Endothelial cell of umbilical vein (primary cell): ENCODE measurements at regions not wholly inside any gene's neighbourhood (a gene's known extent, or its start where the extent isn't known, plus 50 kb on each side); places are given as distances from the start of the nearest gene placed in this dataset.

ENCODE experiments used
- BruUV-seq: library from RNA; stranded (reverse); fragments of 400-500 nt; replicated peaks from 2 replicates; lab custom pipeline; 2021; lab: Mats Ljungman, UMichigan
- CTCF ChIA-PET: fragments of 300-600, 350-600 bp; sonication (Branson Sonifier 250); formaldehyde crosslinking; loops from one replicate; lab custom pipeline; 2021; ENCODE audit warnings: antibody characterized with exemption, inconsistent platforms; lab: Charles Lee
- POLR2A ChIA-PET: fragments of 300-600, 350-600 bp; sonication (Branson Sonifier 250); formaldehyde crosslinking; loops from one replicate; lab custom pipeline; 2021; ENCODE audit warnings: antibody characterized with exemption, inconsistent platforms; lab: Charles Lee
- DNase-seq: peaks from one replicate; pipeline ENCODE4 v3.0.0-alpha.2; 2011; ENCODE audit warnings: low read depth, low spot score
- FAIRE-seq: peaks from 2 replicates; lab custom pipeline; 2011; peaks lifted over from hg19 to GRCh38; lab: Jason Lieb, UNC
- H2AFZ ChIP-seq: 2 replicates; pipeline ENCODE4 v1.6.0; 2012; ENCODE audit warnings: low read depth, low read length, control low read depth, inconsistent platforms
- H3K27ac ChIP-seq: 2 replicates; pipeline ENCODE4 v1.5.1; 2011; ENCODE audit warnings: low read depth, mild to moderate bottlenecking, control low read depth, low read length, moderate library complexity; ENCODE audit not compliant: insufficient read depth
- H3K27me3 ChIP-seq, 2 experiments: 2 replicates each; pipeline versions ENCODE4 v1.6.0 to v1.6.1; 2011; ENCODE audit warnings: low read length in 2 of 2, mixed read lengths in 1 of 2; ENCODE audit not compliant: control insufficient read depth in 2 of 2, insufficient read depth in 2 of 2
- H3K36me3 ChIP-seq, 2 experiments: 2 replicates in 1 of 2; 3 replicates in 1 of 2; pipeline ENCODE4 v1.5.1; 2011; ENCODE audit warnings: low read length in 2 of 2, mild to moderate bottlenecking in 1 of 2, moderate library complexity in 1 of 2; ENCODE audit not compliant: control insufficient read depth in 2 of 2, insufficient read depth in 2 of 2; ENCODE audit errors: extremely low read depth in 1 of 2
- H3K4me1 ChIP-seq: 3 replicates; pipeline ENCODE4 v1.5.1; 2011; ENCODE audit warnings: mild to moderate bottlenecking, low read length; ENCODE audit not compliant: control insufficient read depth, insufficient read depth; ENCODE audit errors: extremely low read depth
- H3K4me2 ChIP-seq: 2 replicates; pipeline ENCODE4 v1.6.1; 2011; ENCODE audit warnings: low read length, control low read depth, mixed read lengths; ENCODE audit not compliant: insufficient read depth
- H3K4me3 ChIP-seq, 3 experiments: fragments of 200-600 bp in 1 of 3; sonication (generic), shearing (Covaris generic) in 1 of 3; replicated peaks in 1 of 3; 2 replicates each; pipeline ENCODE4 v1.5.1; 2011 to 2016; ENCODE audit warnings: control low read depth in 3 of 3, low read length in 3 of 3, mild to moderate bottlenecking in 2 of 3, inconsistent platforms in 1 of 3, low read depth in 1 of 3, moderate library complexity in 1 of 3; ENCODE audit not compliant: insufficient read depth in 1 of 3
- H3K79me2 ChIP-seq: 2 replicates; pipeline ENCODE4 v1.6.0; 2012; ENCODE audit warnings: low read length, inconsistent platforms; ENCODE audit not compliant: control insufficient read depth, insufficient read depth
- H3K9ac ChIP-seq: replicated peaks from 2 replicates; pipeline ENCODE3; 2011; ENCODE audit warnings: low read length, control low read depth; ENCODE audit not compliant: insufficient read depth; ENCODE audit errors: extremely low read depth
- H3K9me1 ChIP-seq: replicated peaks from 3 replicates; pipeline ENCODE4 v1.6.0; 2011; ENCODE audit warnings: mild to moderate bottlenecking, low read length; ENCODE audit not compliant: control insufficient read depth, insufficient read depth; ENCODE audit errors: extremely low read depth
- H3K9me3 ChIP-seq: replicated peaks from 2 replicates; pipeline ENCODE4 v1.5.1; 2012; ENCODE audit warnings: low read length, inconsistent platforms; ENCODE audit not compliant: control insufficient read depth, insufficient read depth
- H4K20me1 ChIP-seq: replicated peaks from 2 replicates; pipeline ENCODE3; 2011; ENCODE audit warnings: mild to moderate bottlenecking, low read length; ENCODE audit not compliant: control insufficient read depth, insufficient read depth; ENCODE audit errors: extremely low read depth
- CTCF ChIP-seq, 2 donors: IDR thresholded peaks; 1 replicate in 1 of 2; 2 replicates in 1 of 2; pipeline ENCODE4 v1.5.1; 2011; ENCODE audit warnings: low read length in 2 of 2, mild to moderate bottlenecking in 2 of 2, moderate library complexity in 2 of 2, control low read depth in 1 of 2, inconsistent platforms in 1 of 2, low read depth in 1 of 2; ENCODE audit not compliant: insufficient read depth in 1 of 2; ENCODE audit errors: extremely low read depth in 1 of 2
- EZH2 ChIP-seq: IDR thresholded peaks from 2 replicates; pipeline ENCODE4 v1.6.1; 2012; ENCODE audit warnings: borderline replicate concordance, low read depth, mild to moderate bottlenecking, moderate library complexity, low read length, inconsistent platforms; ENCODE audit not compliant: severe bottlenecking
- FOS ChIP-seq: IDR thresholded peaks from 2 replicates; pipeline ENCODE4 v1.6.1; 2011; ENCODE audit warnings: mild to moderate bottlenecking, low read length, moderate library complexity, borderline replicate concordance; ENCODE audit not compliant: insufficient read depth
- GATA2 ChIP-seq: IDR thresholded peaks from 2 replicates; pipeline ENCODE4 v1.7.0; 2011; ENCODE audit warnings: low read depth, mild to moderate bottlenecking, moderate library complexity, mixed read lengths, low read length; ENCODE audit not compliant: insufficient read length, insufficient read depth
- JUN ChIP-seq: IDR thresholded peaks from 2 replicates; pipeline ENCODE4 v1.6.1; 2011; ENCODE audit warnings: borderline replicate concordance, low read depth; ENCODE audit not compliant: insufficient read length, insufficient read depth
- MAX ChIP-seq: IDR thresholded peaks from 2 replicates; pipeline ENCODE4 v1.6.1; 2011; ENCODE audit not compliant: insufficient read depth, insufficient read length
- MYC ChIP-seq: IDR thresholded peaks from one replicate; pipeline ENCODE4 v1.6.1; 2011; ENCODE audit warnings: mild to moderate bottlenecking, low read depth, low read length
- POLR2A ChIP-seq: IDR thresholded peaks from 2 replicates; pipeline ENCODE4 v1.6.1; 2012; ENCODE audit warnings: low read depth, mild to moderate bottlenecking, control low read depth, low read length
- POLR2AphosphoS5 ChIP-seq: IDR thresholded peaks from 2 replicates; pipeline ENCODE4 v1.6.1; 2012; ENCODE audit warnings: low read depth, mild to moderate bottlenecking, control low read depth, low read length, moderate library complexity; ENCODE audit not compliant: insufficient read depth
- dilution Hi-C: fragments of 300-500 bp; cut with MboI; formaldehyde crosslinking; loops from one replicate; pipeline ENCODE4 v1.15.0; 2019; ENCODE audit warnings: low sequenced_read_pairs; ENCODE audit not compliant: extremely low pct_ligation_motif_present
- intact Hi-C: fragments of 100-400 bp; cut with micrococcal nuclease; formaldehyde crosslinking; loops from one replicate; pipeline ENCODE4 v1.10.0; 2022

GRCh38 chr1:170219163-170219562 is 73.4 kb downstream of the NTMT2 start:
- Histone ChIP-seq H2AFZ (no peak overlapping the region), H3K4me1 (no peaks in the 10 kb centered on the region), H3K4me2 (no peak overlapping the region), H3K36me3 (no peaks in the 10 kb centered on the region), H3K79me2 (no peaks in the 10 kb centered on the region), H3K4me3 (no peak overlapping the region), H3K9me1 (no peaks in the 10 kb centered on the region), H3K9me3 (no peaks in the 10 kb centered on the region), H3K9ac (no peak overlapping the region), H4K20me1 (no peaks in the 10 kb centered on the region), H3K27ac (no peak overlapping the region), H3K27me3 (no peaks in the 10 kb centered on the region)
- DNase-seq (no peak), FAIRE-seq (no peak)
- ChIA-PET CTCF (no interaction called here), POLR2A (no interaction called here)
- intact Hi-C loops = no loop called here
- dilution Hi-C loops = no loop called here
- no peak for TF ChIP-seq MYC
- no peak for TF ChIP-seq EZH2
- TF ChIP-seq CTCF (IDR thresholded peaks at IDR 0.05; ENCODE audit: extremely low read depth in 1 of 2, insufficient read depth in 1 of 2, low read depth in 1 of 2, low read length in 2 of 2) = no peak
- TF ChIP-seq JUN = no peak
- no peak for TF ChIP-seq POLR2A
- no peak for TF ChIP-seq MAX
- no peak for TF ChIP-seq FOS
- no peak for TF ChIP-seq POLR2AphosphoS5
- no peak for TF ChIP-seq GATA2
- BruUV-seq = no TSS peak
